ENCODE measurements at regions not wholly inside any gene's neighbourhood (a gene's known extent, or its start where the extent isn't known, plus 50 kb on each side); places are given as distances from the start of the nearest gene placed in this dataset.

DNA sequence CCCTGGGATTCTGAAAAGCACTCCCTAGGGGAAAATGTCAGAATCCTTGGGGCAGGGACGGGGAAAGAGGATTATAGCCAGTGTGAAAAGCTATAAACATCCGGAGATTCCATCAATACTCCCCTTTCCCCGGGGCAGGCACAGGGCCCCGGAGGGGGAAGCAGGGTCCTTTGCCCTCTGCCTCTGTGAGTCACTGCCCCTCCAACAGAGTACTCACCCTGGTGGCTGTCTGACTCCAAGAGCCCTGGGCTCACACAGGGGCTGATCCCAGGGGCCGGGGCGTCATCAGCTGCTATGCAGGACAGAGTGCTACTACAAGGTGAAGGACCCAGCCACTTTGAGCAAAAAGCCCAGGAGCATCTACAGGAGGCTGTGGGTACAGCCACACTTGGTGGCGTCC, 133.0 kb upstream of the PRR20G start:
- POLR2A ChIA-PET: no interaction called here

More for the DNA sequence above, 133.0 kb upstream of the PRR20G start:
- intact Hi-C loops (cut with micrococcal nuclease): no loop called here
- peaks cover 12 to 19% of the 10 kb centered on the region in 2 experiments for H3K27me3 ChIP-seq (ENCODE audit: control insufficient read depth in 2 of 2, insufficient read depth in 2 of 2, low read length in 2 of 2)
- H3K9ac ChIP-seq (replicated peaks; ENCODE audit: extremely low read depth, insufficient read depth, low read length): no peak overlapping the region
- no peaks in the 10 kb centered on the region for H3K9me3 ChIP-seq (replicated peaks; ENCODE audit: control insufficient read depth, insufficient read depth, low read length)
- H3K4me1 ChIP-seq (ENCODE audit: control insufficient read depth, extremely low read depth, insufficient read depth, low read length): no peaks in the 10 kb centered on the region
- no peaks in the 10 kb centered on the region for H4K20me1 ChIP-seq (replicated peaks; ENCODE audit: control insufficient read depth, extremely low read depth, insufficient read depth, low read length)
- DNase-seq (ENCODE audit: low read depth, low spot score): no peak
- BruUV-seq (replicated peaks): no TSS peak
- H3K4me2 ChIP-seq (ENCODE audit: insufficient read depth, low read length): no peak overlapping the region
- TF ChIP-seq MYC (IDR thresholded peaks at IDR 0.05; ENCODE audit: low read depth, low read length) (no peak), GATA2 (IDR thresholded peaks at IDR 0.05; ENCODE audit: insufficient read depth, insufficient read length, low read depth, low read length) (no peak), EZH2 (IDR thresholded peaks at IDR 0.05; ENCODE audit: borderline replicate concordance, low read depth, low read length, severe bottlenecking) (no peak), FOS (IDR thresholded peaks at IDR 0.05; ENCODE audit: borderline replicate concordance, insufficient read depth, low read length) (no peak), POLR2A (IDR thresholded peaks at IDR 0.05; ENCODE audit: low read depth, low read length) (no peak), JUN (IDR thresholded peaks at IDR 0.05; ENCODE audit: borderline replicate concordance, insufficient read depth, insufficient read length, low read depth) (no peak), POLR2AphosphoS5 (IDR thresholded peaks at IDR 0.05; ENCODE audit: insufficient read depth, low read depth, low read length) (no peak)
- TF ChIP-seq, protein P1, sequence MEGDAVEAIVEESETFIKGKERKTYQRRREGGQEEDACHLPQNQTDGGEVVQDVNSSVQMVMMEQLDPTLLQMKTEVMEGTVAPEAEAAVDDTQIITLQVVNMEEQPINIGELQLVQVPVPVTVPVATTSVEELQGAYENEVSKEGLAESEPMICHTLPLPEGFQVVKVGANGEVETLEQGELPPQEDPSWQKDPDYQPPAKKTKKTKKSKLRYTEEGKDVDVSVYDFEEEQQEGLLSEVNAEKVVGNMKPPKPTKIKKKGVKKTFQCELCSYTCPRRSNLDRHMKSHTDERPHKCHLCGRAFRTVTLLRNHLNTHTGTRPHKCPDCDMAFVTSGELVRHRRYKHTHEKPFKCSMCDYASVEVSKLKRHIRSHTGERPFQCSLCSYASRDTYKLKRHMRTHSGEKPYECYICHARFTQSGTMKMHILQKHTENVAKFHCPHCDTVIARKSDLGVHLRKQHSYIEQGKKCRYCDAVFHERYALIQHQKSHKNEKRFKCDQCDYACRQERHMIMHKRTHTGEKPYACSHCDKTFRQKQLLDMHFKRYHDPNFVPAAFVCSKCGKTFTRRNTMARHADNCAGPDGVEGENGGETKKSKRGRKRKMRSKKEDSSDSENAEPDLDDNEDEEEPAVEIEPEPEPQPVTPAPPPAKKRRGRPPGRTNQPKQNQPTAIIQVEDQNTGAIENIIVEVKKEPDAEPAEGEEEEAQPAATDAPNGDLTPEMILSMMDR (IDR thresholded peaks at IDR 0.05; ENCODE audit: extremely low read depth in 1 of 2, insufficient read depth in 1 of 2, low read depth in 1 of 2, low read length in 2 of 2): no peak
- TF ChIP-seq, protein P2, sequence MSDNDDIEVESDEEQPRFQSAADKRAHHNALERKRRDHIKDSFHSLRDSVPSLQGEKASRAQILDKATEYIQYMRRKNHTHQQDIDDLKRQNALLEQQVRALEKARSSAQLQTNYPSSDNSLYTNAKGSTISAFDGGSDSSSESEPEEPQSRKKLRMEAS (IDR thresholded peaks at IDR 0.05; ENCODE audit: insufficient read depth, insufficient read length): no peak
- no peak for FAIRE-seq
- CTCF ChIA-PET: no interaction called here
- no peak overlapping the region for H2AFZ ChIP-seq (ENCODE audit: low read depth, low read length)
- no peaks in the 10 kb centered on the region for H3K9me1 ChIP-seq (replicated peaks; ENCODE audit: control insufficient read depth, extremely low read depth, insufficient read depth, low read length)
- no peaks in the 10 kb centered on the region for H3K79me2 ChIP-seq (ENCODE audit: control insufficient read depth, insufficient read depth, low read length)
- H3K27ac ChIP-seq (ENCODE audit: insufficient read depth, low read depth, low read length): no peak overlapping the region
- H3K36me3 ChIP-seq (ENCODE audit: control insufficient read depth in 2 of 2, extremely low read depth in 1 of 2, insufficient read depth in 2 of 2, low read length in 2 of 2): no peaks in the 10 kb centered on the region
- dilution Hi-C loops (cut with MboI; ENCODE audit: extremely low pct_ligation_motif_present, low sequenced_read_pairs): no loop called here
- no peak overlapping the region for H3K4me3 ChIP-seq (replicated peaks in 1 of 3; ENCODE audit: insufficient read depth in 1 of 3, low read depth in 1 of 3, low read length in 3 of 3)

Data from endothelial cell of umbilical vein (primary cell).